NCI-H748 treated with DMSO at 0.1 percent for 48 hours (cell line): ENCODE measurements at regions not wholly inside any gene's neighbourhood (a gene's known extent, or its start where the extent isn't known, plus 50 kb on each side); places are given as distances from the start of the nearest gene placed in this dataset.
"Not testable (repeated sequence)": the region's sequence is repeated elsewhere in the genome, so short reads cannot be mapped to it uniquely, and the experiment has no call there.

ENCODE experiments used
- DNase-seq: peaks from one replicate; lab custom pipeline; 2025; lab: John Stamatoyannopoulos, UW

- not testable (repeated sequence) for DNase-seq
Measured at GRCh38 chr19:20292520-20292919, 125.5 kb downstream of the ZNF486 start.

GRCh38 chr19:20289186-20289585, 122.2 kb downstream of the ZNF486 start:
- no peak for DNase-seq

- DNase-seq: no peak
Measured at GRCh38 chr19:20287070-20287469, 120.1 kb downstream of the ZNF486 start.

- not testable (repeated sequence) for DNase-seq
Measured at GRCh38 chr19:20285876-20286275, 118.9 kb downstream of the ZNF486 start.

- no peak for DNase-seq
Measured at GRCh38 chr19:20279516-20279915, 112.5 kb downstream of the ZNF486 start.

GRCh38 chr19:20278342-20278741, 111.3 kb downstream of the ZNF486 start:
- DNase-seq: no peak

GRCh38 chr19:20276732-20277082, 109.7 kb downstream of the ZNF486 start:
- DNase-seq: not testable (repeated sequence)

- no peak for DNase-seq
Measured at GRCh38 chr19:20276011-20276731, 109.2 kb downstream of the ZNF486 start.

GRCh38 chr19:20273951-20274570, 107.0 kb downstream of the ZNF486 start:
- DNase-seq: no peak

DNA sequence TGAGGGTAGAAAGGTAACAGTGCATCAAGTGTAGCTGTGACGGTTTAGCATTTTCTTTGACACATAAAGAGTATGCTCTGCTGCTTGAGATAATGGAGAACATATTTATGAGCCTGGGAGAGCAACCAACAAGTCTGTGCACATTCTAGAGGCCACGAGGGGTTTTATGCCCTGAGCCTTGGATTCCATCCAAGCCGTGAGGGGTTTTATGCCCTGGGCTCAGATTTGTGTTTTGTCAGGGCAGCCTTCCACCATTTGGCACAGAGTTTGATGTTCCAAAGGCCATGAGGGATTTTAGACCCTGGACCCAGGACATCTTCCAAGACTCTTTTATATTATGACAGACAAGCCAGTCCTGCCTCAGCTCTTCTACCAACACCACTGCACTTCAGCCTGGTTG, 106.4 kb downstream of the ZNF486 start:
- DNase-seq: no peak

DNA sequence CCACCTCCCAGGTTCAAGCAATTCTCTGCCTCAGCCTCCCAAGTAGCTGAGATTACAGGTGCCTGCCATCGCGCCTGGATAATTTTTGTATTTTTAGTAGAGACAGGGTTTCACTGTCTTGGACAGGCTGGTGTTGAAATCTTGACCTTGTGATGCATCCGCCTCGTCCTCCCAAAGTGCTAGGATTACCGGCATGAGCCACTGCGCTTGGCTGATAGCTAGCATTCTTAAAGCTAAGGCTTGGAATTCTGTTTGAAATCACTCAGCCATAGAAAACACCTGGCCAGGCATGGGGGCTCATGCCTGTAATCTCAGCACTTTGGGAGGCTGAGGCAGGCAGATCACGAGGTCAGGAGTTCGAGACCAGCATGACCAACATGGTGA, 105.6 kb downstream of the ZNF486 start:
- DNase-seq: not testable (repeated sequence)

DNA sequence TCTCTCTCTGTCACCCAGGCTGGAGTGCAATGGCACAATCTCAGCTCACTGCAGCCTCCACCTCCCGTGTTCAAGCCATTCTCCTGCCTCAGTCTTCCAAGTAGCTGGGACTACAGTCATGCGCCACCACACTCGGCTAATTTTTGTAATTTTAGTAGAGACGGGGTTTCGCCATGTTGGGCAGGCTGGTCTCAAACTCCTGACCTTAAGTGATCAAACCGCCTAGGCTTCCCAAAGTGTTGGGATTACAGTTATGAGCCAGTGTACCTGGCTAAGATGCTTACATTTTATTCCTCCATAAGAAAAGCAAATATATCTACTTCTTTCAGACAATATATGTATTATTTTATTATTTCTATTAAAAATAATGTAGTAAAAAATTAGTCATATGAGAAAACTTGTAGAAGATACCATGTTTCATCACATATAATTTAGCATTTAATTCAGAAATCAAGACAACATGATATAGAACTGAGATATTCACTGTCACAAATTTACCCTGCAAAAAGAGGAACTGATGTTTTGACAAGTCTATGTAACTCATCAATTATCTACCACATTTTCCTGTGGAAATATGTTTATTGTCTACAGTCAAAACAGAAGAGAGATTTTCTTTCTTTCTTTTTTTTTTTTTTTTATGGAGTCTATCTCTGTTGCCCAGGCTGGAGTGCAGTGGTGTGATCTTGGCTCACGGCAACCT, 105.1 kb downstream of the ZNF486 start:
- not testable (repeated sequence) for DNase-seq

DNA sequence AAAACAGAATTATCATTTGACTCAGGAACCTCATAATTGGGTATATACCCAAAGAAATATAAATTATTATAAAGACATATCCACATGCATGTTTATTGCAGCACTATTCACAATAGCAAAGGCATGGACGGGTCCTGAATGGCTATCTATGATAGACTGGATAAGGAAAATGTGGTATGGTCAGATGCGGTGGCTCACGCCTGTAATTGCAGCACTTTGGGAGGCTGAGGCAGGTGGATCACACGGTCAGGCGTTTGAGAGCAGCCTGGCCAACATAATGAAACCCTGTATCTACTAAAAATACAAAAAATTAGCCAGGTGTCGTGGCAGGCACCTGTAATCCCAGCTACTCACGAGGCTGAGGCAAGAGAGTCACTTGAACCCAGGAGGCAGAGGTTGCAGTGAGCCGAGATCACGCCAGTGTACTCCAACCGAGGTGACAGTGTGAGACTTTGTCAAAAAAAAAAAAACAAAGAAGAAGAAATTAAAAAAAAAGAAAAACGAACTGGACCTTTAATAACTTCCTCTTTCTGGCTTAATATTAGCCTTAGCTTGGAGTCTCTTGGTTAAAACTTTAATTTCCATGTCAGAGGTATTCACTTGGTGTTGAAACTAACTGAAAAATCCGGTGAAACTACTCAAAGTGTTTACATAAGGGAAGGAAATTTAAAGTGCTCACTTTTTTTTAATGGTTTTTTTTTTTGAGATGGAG, 104.4 kb downstream of the ZNF486 start:
- DNase-seq: no peak

DNA sequence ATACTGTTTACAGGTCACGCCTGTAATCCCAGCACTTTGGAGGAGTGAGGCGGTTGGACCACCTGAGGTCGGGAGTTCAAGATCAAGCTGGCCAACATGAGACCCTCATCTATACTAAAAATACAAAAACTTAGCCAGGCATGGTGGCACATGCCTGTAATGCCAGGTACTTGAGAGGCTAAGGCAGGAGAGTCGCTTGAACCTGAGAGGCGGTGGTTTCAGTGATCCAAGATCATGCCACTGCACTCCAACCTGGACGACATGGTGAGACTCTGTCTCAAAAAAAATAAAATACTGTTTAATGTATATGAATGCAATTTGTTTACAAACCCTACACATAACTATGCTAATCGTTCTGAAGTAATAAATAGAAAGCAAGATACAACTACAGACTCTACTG, 102.4 kb downstream of the ZNF486 start:
- no peak for DNase-seq

DNA sequence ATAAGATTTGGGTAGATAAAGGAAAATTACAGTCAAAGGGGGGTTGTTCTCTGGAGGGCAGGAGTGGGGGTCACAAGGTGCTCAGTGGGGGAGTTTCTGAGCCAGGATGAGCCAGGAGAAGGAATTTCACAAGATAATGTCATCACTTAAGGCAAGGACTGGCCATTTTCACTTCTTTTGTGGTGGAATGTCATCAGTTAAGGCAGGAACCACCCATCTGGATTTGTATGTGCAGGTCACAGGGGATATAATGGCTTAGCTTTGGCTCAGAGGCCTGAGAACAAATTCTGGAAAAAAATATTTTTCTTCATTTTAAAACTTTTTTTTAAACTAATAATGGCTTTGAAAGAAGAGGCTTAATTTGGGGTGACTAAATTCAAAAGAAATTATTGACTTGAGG, 94.5 kb downstream of the ZNF486 start:
- DNase-seq: not testable (repeated sequence)

DNA sequence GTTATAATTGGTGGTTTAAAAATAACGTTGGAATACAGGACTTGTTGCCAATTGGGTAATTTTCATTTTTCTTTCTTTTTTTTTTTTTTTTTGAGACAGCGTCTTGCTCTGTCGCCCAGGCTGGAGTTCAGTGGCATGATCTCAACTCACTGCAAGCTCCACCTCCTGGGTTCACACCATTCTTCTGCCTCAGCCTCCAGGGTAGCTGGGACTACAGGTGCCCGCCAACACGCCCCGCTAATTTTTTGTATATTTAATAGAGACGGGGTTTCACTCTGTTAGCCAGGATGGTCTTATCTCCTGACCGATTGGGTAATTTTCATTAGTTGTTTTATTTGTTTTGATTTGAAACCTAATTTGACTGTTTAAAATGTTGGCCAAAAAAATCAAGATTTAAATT, 93.7 kb downstream of the ZNF486 start:
- not testable (repeated sequence) for DNase-seq

- no peak for DNase-seq
Measured at GRCh38 chr19:20259615-20260014, 92.6 kb downstream of the ZNF486 start.

DNA sequence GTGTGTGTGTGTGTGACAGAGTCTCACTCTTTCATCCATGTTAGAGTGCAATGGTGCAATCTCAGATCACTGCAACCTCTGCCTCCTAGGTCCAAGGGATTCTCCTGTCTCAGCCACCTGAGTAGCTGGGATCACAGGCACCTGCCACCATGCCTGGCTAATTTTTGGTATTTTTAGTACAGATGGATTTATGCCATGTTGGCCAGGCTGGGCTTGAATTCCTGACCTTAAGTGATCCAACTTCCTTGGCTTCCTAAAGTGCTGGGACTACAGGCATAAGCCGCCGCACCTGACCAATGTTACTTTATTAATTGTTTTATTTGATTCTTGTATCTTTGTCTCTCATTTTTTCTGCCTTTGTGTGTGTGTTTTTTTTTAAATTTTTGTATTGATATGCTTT, 89.6 kb downstream of the ZNF486 start:
- no peak for DNase-seq

DNA sequence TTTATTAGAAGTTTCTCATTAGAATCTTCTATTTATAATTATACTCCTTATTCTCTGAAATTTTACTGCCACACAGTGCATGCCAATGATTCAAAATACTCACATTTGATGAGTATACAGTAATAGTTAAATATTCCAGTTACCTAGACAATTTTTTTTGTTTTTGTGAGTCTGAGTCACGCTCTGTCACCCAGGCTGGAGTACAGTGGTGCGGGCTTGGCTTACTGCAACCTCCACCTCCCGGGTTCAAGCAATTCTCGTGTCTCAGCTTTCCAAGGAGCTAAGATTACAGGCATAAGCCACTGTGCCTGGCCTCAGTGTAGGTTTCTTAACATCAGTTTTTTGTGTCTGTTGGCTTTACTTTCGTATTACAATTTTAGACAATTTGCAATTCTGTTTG, 87.1 kb downstream of the ZNF486 start:
- DNase-seq: no peak

DNA sequence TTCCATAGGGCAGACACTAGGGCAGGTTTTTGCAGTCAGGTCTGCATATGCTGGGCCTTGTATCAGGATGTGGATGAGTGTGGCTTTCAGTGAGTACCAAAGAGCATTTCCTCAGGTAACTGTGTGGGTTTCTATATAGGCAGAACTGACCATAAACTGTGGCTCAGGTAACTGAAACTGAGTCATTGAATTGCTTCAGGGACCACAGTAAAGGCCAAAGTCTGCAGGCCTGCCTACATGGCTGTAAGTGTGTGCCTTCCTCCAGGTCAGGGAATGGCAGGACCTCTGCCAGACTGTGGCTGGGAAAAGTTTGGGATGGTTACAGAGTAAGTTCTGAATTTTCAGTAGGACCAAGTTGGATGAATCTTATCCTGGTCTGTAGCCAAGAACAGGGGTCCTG, 85.6 kb downstream of the ZNF486 start:
- no peak for DNase-seq

- DNase-seq: no peak
Measured at GRCh38 chr19:20250627-20251026, 83.6 kb downstream of the ZNF486 start.

- no peak for DNase-seq
Measured at GRCh38 chr19:20250121-20250520, 83.1 kb downstream of the ZNF486 start.
